GM12878 (cell line): ENCODE measurements at regions not wholly inside any gene's neighbourhood (a gene's known extent, or its start where the extent isn't known, plus 50 kb on each side); places are given as distances from the start of the nearest gene placed in this dataset.

ENCODE experiments used
- ATAC-seq: fragments of 200-7000 bp; cut with Tn5 transposase; 3 replicates; pipeline ENCODE4 v1.9.1; 2020; ENCODE audit warnings: mild to moderate bottlenecking, moderate library complexity
- BruUV-seq: library from RNA; stranded (reverse); fragments of 400-500 nt; replicated peaks from 2 replicates; lab custom pipeline; 2021; lab: Mats Ljungman, UMichigan
- CTCF ChIA-PET: fragments of 300-600 bp; sonication (Branson Sonifier 250); formaldehyde crosslinking; extraction: SDS; loops from one replicate; lab custom pipeline; 2021; ENCODE audit warnings: inconsistent platforms; lab: Yijun Ruan, JAX
- POLR2A ChIA-PET: fragments of 350-600 bp; formaldehyde crosslinking; extraction: SDS; loops from one replicate; lab custom pipeline; 2021; ENCODE audit warnings: inconsistent platforms; lab: Charles Lee
- RAD21 ChIA-PET: fragments of 300-600 bp; sonication (Branson Sonifier 250); formaldehyde crosslinking; loops from one replicate; lab custom pipeline; 2023; ENCODE audit warnings: antibody characterized with exemption; ENCODE audit not compliant: unreplicated experiment; lab: Charles Lee
- SMC1A ChIA-PET: fragments of 300-600 bp; sonication (Branson Sonifier 250); formaldehyde crosslinking; loops from one replicate; lab custom pipeline; 2023; ENCODE audit not compliant: unreplicated experiment, uncharacterized antibody; lab: Charles Lee
- DNase-seq: peaks from one replicate; pipeline ENCODE4 v3.0.0-alpha.2; 2011; ENCODE audit warnings: low read depth, low spot score
- FAIRE-seq: peaks from 3 replicates; lab custom pipeline; 2011; peaks lifted over from hg19 to GRCh38; lab: Jason Lieb, UNC
- H2AFZ ChIP-seq: 2 replicates; pipeline ENCODE4 v1.6.0; 2011; ENCODE audit warnings: low read depth, low read length, control low read depth; ENCODE audit not compliant: control insufficient read depth
- H3K27ac ChIP-seq: 2 replicates; pipeline ENCODE4 v1.5.1; 2011; ENCODE audit warnings: control low read depth; ENCODE audit not compliant: control insufficient read depth, insufficient read depth
- H3K27me3 ChIP-seq, 2 experiments: replicated peaks in 1 of 2; 2 replicates each; pipeline versions ENCODE4 v1.6.0 to v1.6.1; 2011; ENCODE audit warnings: low read length in 1 of 2; ENCODE audit not compliant: control insufficient read depth in 2 of 2, insufficient read depth in 2 of 2
- H3K36me3 ChIP-seq, 2 experiments: 2 replicates each; pipeline ENCODE4 v1.5.1; 2011; ENCODE audit warnings: low read length in 1 of 2; ENCODE audit not compliant: control insufficient read depth in 2 of 2, insufficient read depth in 2 of 2
- H3K4me1 ChIP-seq: 2 replicates; pipeline ENCODE4 v1.6.1; 2011; ENCODE audit warnings: mild to moderate bottlenecking, low read length, moderate library complexity, mixed read lengths; ENCODE audit not compliant: control insufficient read depth, insufficient read depth
- H3K4me2 ChIP-seq: 2 replicates; pipeline ENCODE4 v1.6.0; 2011; ENCODE audit warnings: control low read depth; ENCODE audit not compliant: control insufficient read depth, insufficient read depth
- H3K4me3 ChIP-seq: fragments of 200-600 bp; sonication (generic); 2 replicates; pipeline ENCODE4 v1.5.1; 2016
- H3K79me2 ChIP-seq: 2 replicates; pipeline ENCODE4 v1.6.0; 2011; ENCODE audit warnings: low read length; ENCODE audit not compliant: control insufficient read depth, insufficient read depth
- H3K9ac ChIP-seq: 2 replicates; pipeline ENCODE4 v1.8.0; 2011; ENCODE audit warnings: low read length, control low read depth, mixed read lengths; ENCODE audit not compliant: control insufficient read depth, insufficient read depth
- H3K9me3 ChIP-seq: replicated peaks from 3 replicates; pipeline ENCODE4 v1.5.1; 2011; ENCODE audit warnings: mild to moderate bottlenecking, low read length; ENCODE audit not compliant: control insufficient read depth, insufficient read depth
- H4K20me1 ChIP-seq: 2 replicates; pipeline ENCODE4 v1.6.0; 2011; ENCODE audit not compliant: control insufficient read depth, insufficient read depth
- ATF7 ChIP-seq: fragments of 450-650 bp; IDR thresholded peaks from 2 replicates; pipeline ENCODE4 v1.6.1; 2016; ENCODE audit warnings: low read depth, mild to moderate bottlenecking
- CBX3 ChIP-seq: fragments of 200-600 bp; sonication (generic); IDR thresholded peaks from 2 replicates; pipeline ENCODE4 v1.6.1; 2016; ENCODE audit warnings: low read depth, borderline replicate concordance
- CHD1 ChIP-seq: IDR thresholded peaks from 2 replicates; pipeline ENCODE4 v1.6.1; 2012; ENCODE audit warnings: low read depth, low read length, improper control_type of control experiment
- CREM ChIP-seq: IDR thresholded peaks from 2 replicates; pipeline ENCODE4 v1.6.1; 2014; ENCODE audit warnings: antibody characterized with exemption, low read depth
- ETV6 ChIP-seq, 2 experiments: fragments of 450-650 bp in 1 of 2; IDR thresholded peaks in 1 of 2; conservative IDR thresholded peaks in 1 of 2; 2 replicates each; pipeline ENCODE4 v1.6.1; 2014; ENCODE audit warnings: antibody characterized with exemption in 1 of 2, borderline replicate concordance in 1 of 2, low read depth in 1 of 2, mild to moderate bottlenecking in 1 of 2, moderate library complexity in 1 of 2
- IKZF2 ChIP-seq, 2 experiments: fragments of 450-650 bp; IDR thresholded peaks; 2 replicates each; pipeline ENCODE4 v1.6.1; 2017; ENCODE audit warnings: mild to moderate bottlenecking in 2 of 2, moderate library complexity in 2 of 2
- NRF1 ChIP-seq: conservative IDR thresholded peaks from 2 replicates; pipeline ENCODE4 v1.6.1; 2011; ENCODE audit warnings: mild to moderate bottlenecking, low read depth, low read length, improper control_type of control experiment
- PAX8 ChIP-seq: fragments of 450-650 bp; IDR thresholded peaks from 2 replicates; pipeline ENCODE4 v1.6.1; 2017; ENCODE audit warnings: mild to moderate bottlenecking, moderate library complexity
- RELA ChIP-seq: fragments of 450-650 bp; IDR thresholded peaks from 2 replicates; pipeline ENCODE4 v1.8.0; 2014; ENCODE audit warnings: borderline replicate concordance; ENCODE audit not compliant: partially characterized antibody
- SMAD1 ChIP-seq: fragments of 450-650 bp; IDR thresholded peaks from 2 replicates; pipeline ENCODE4 v1.6.1; 2018; ENCODE audit warnings: mild to moderate bottlenecking, low read depth; ENCODE audit not compliant: partially characterized antibody
- SMC3 ChIP-seq: IDR thresholded peaks from 2 replicates; pipeline ENCODE4 v1.6.1; 2011; ENCODE audit warnings: low read length, improper control_type of control experiment, borderline replicate concordance
- SUZ12 ChIP-seq: fragments of 200-600 bp; sonication (generic); IDR thresholded peaks from one replicate; pipeline ENCODE4 v1.6.1; 2018; ENCODE audit warnings: antibody characterized with exemption, mild to moderate bottlenecking; ENCODE audit not compliant: unreplicated experiment
- WGBS: methylation state at CpG from one replicate; pipeline ENCODE4 v1.1.6; 2016; ENCODE audit warnings: low lambda C conversion rate; ENCODE audit not compliant: insufficient replicate concordance, insufficient coverage; ENCODE audit errors: missing lambda C conversion rate; 5-methylcytosine and 5-hydroxymethylcytosine counted together
- in situ Hi-C: fragments of 300-500 bp; cut with MboI; formaldehyde crosslinking; loops from 9 replicates; pipeline ENCODE4 v1.14.3; 2018; ENCODE audit warnings: mixed read lengths
- intact Hi-C: fragments of 100-400 bp; cut with micrococcal nuclease; formaldehyde crosslinking; loops from one replicate; pipeline ENCODE4 v1.14.2; 2022; ENCODE audit not compliant: unreplicated experiment

DNA sequence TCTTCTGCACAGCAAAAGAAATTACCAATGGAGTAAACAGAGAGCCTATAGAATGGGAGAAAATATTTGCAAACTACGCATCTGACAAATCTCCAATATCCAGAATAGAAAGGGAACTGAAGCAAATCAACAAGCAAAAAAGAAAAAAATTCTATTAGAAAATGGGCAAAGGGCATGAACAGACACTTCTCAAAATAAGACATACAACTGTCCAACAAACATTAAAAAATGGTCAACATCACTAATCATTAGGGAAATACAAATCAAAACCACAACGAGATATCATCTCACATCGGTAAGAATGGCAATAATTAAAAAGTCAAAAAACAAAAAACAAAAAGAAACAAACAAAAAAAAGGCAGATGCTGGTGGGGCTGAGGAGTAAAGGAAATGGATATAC lies 356.4 kb downstream of the ADCYAP1 start:
- Histone ChIP-seq H3K27me3 (no peaks in the 10 kb centered on the region), H3K9me3 (no peaks in the 10 kb centered on the region), H3K9ac (no peak overlapping the region), H3K4me3 (no peak overlapping the region), H2AFZ (no peak overlapping the region), H3K36me3 (no peaks in the 10 kb centered on the region), H3K4me1 (no peaks in the 10 kb centered on the region), H3K27ac (no peak overlapping the region), H3K79me2 (no peaks in the 10 kb centered on the region)
- POLR2A ChIA-PET: no interaction called here
- WGBS: 41% methylated on average over 3 of the region's 3 CpGs
- DNase-seq: no peak
- CTCF ChIA-PET: no interaction called here
- RAD21 ChIA-PET: no interaction called here
- FAIRE-seq: no peak
- TF ChIP-seq CBX3 (no peak), CREM (no peak), PAX8 (no peak), ETV6 (conservative IDR thresholded peaks at IDR 0.05 in 1 of 2, IDR thresholded peaks at IDR 0.05 in 1 of 2; ENCODE audit: borderline replicate concordance in 1 of 2, low read depth in 1 of 2) (no peak), ATF7 (no peak), SUZ12 (no peak), IKZF2 (IDR thresholded peaks at IDR 0.05) (no peak), SMC3 (no peak), SMAD1 (no peak), CHD1 (no peak), RELA (no peak), NRF1 (no peak)
- TF ChIP-seq, all 136 proteins: peak for 0
- intact Hi-C loops: no loop called here
- no peak for ATAC-seq
- no TSS peak for BruUV-seq
- in situ Hi-C loops: no loop called here
- H3K4me2 ChIP-seq: no peak overlapping the region
- H4K20me1 ChIP-seq: no peaks in the 10 kb centered on the region
- SMC1A ChIA-PET: no interaction called here
